OCI-LY1 (cell line): ENCODE measurements at regions not wholly inside any gene's neighbourhood (a gene's known extent, or its start where the extent isn't known, plus 50 kb on each side); places are given as distances from the start of the nearest gene placed in this dataset.

Source experiments
- H2AFZ ChIP-seq: fragments of 200-600 bp; sonication (generic), shearing (Covaris generic); 2 replicates; pipeline ENCODE4 v1.6.0; 2014; ENCODE audit warnings: antibody characterized with exemption, mild to moderate bottlenecking, low read length
- H3F3A ChIP-seq: fragments of 200-600 bp; sonication (generic), shearing (Covaris generic); 2 replicates; pipeline ENCODE4 v1.6.0; 2014; ENCODE audit warnings: mild to moderate bottlenecking, antibody characterized with exemption, low read length, moderate library complexity; ENCODE audit not compliant: insufficient read depth
- H3K27ac ChIP-seq: fragments of 200-600 bp; sonication (generic); 2 replicates; pipeline ENCODE4 v1.5.1; 2014; ENCODE audit warnings: low read length, mixed run types, mild to moderate bottlenecking, low read depth; ENCODE audit not compliant: poor library complexity, severe bottlenecking
- H3K27me3 ChIP-seq: fragments of 200-600 bp; sonication (generic); 2 replicates; pipeline ENCODE4 v1.6.0; 2014; ENCODE audit warnings: antibody characterized with exemption, mild to moderate bottlenecking, low read length, moderate library complexity; ENCODE audit not compliant: insufficient read depth
- H3K36me3 ChIP-seq: fragments of 200-600 bp; sonication (generic); 2 replicates; pipeline ENCODE4 v1.6.1; 2014; ENCODE audit warnings: mild to moderate bottlenecking, antibody characterized with exemption, low read length, moderate library complexity, mixed read lengths; ENCODE audit not compliant: insufficient read depth
- H3K4me1 ChIP-seq: fragments of 200-600 bp; sonication (generic); 2 replicates; pipeline ENCODE4 v1.5.1; 2014; ENCODE audit warnings: mild to moderate bottlenecking, low read length, moderate library complexity; ENCODE audit not compliant: insufficient read depth, severe bottlenecking
- H3K4me2 ChIP-seq: fragments of 200-600 bp; sonication (generic), shearing (Covaris generic); 2 replicates; pipeline ENCODE4 v1.6.1; 2014; ENCODE audit warnings: low read length
- H3K4me3 ChIP-seq: fragments of 200-600 bp; sonication (generic); 2 replicates; pipeline ENCODE4 v1.5.1; 2014; ENCODE audit warnings: low read length, low read depth, mild to moderate bottlenecking, mixed read lengths; ENCODE audit not compliant: poor library complexity, severe bottlenecking
- H3K79me2 ChIP-seq: fragments of 200-600 bp; shearing (Covaris generic); 2 replicates; pipeline ENCODE4 v1.6.1; 2016; ENCODE audit warnings: mixed run types, low read length, mixed read lengths; ENCODE audit not compliant: insufficient read depth
- H3K9ac ChIP-seq: fragments of 200-600 bp; sonication (generic), shearing (Covaris generic); 2 replicates; pipeline ENCODE4 v1.6.1; 2014; ENCODE audit warnings: mild to moderate bottlenecking, low read length, mixed read lengths
- H3K9me2 ChIP-seq: fragments of 200-600 bp; sonication (generic), shearing (Covaris generic); 2 replicates; pipeline ENCODE4 v1.6.1; 2014; ENCODE audit warnings: low read depth, mild to moderate bottlenecking, low read length, mixed read lengths
- H3K9me3 ChIP-seq: fragments of 200-600 bp; shearing (Covaris generic); 2 replicates; pipeline ENCODE4 v1.6.1; 2014; ENCODE audit warnings: low read length, mixed read lengths
- H4K20me1 ChIP-seq: fragments of 200-600 bp; sonication (generic), shearing (Covaris generic); 2 replicates; pipeline ENCODE4 v1.6.0; 2016; ENCODE audit warnings: mild to moderate bottlenecking, low read length; ENCODE audit not compliant: insufficient read depth
- EZH2 ChIP-seq: fragments of 200-600 bp; sonication (generic), shearing (Covaris generic); IDR thresholded peaks from 2 replicates; pipeline ENCODE4 v1.8.0; 2017; ENCODE audit warnings: borderline replicate concordance, mixed run types, mild to moderate bottlenecking, antibody characterized with exemption, low read length, moderate library complexity, mixed read lengths
- TF ChIP-seq, protein P1 (sequence below): fragments of 200-600 bp; sonication (generic), shearing (Covaris generic); IDR thresholded peaks from 2 replicates; pipeline ENCODE4 v1.5.1; 2017; ENCODE audit warnings: mild to moderate bottlenecking, antibody characterized with exemption, low read length, moderate library complexity, mixed read lengths

DNA sequence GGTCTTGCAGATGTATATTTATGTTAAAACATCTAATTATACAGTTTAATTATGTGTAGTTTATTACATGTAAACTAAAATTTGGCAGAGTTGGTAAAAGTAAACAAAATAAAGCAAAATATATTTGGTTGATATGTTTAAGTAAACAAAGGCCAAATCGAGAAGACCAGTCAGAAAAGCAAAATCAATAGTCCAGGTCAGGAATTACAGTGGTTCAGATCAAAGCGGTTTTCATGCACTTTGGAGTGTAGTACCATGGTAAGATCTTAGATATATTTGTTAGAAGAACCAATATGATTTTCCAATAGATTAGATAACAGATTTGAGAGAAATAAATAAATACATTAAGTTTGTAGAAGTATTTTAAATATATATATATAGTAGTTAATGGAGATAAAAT, 1421.6 kb upstream of the CDH8 start:
- Histone ChIP-seq H3F3A (no peaks in the 10 kb centered on the region), H4K20me1 (no peaks in the 10 kb centered on the region), H3K27ac (no peak overlapping the region), H2AFZ (no peak overlapping the region), H3K9me2 (no peaks in the 10 kb centered on the region), H3K4me2 (no peak overlapping the region), H3K36me3 (no peaks in the 10 kb centered on the region), H3K27me3 (no peaks in the 10 kb centered on the region), H3K79me2 (no peaks in the 10 kb centered on the region), H3K9me3 (no peaks in the 10 kb centered on the region), H3K4me1 (peaks cover 6% of the 10 kb centered on the region), H3K4me3 (no peak overlapping the region), H3K9ac (no peak overlapping the region)
- TF ChIP-seq EZH2 = no peak
- TF ChIP-seq, protein P1, sequence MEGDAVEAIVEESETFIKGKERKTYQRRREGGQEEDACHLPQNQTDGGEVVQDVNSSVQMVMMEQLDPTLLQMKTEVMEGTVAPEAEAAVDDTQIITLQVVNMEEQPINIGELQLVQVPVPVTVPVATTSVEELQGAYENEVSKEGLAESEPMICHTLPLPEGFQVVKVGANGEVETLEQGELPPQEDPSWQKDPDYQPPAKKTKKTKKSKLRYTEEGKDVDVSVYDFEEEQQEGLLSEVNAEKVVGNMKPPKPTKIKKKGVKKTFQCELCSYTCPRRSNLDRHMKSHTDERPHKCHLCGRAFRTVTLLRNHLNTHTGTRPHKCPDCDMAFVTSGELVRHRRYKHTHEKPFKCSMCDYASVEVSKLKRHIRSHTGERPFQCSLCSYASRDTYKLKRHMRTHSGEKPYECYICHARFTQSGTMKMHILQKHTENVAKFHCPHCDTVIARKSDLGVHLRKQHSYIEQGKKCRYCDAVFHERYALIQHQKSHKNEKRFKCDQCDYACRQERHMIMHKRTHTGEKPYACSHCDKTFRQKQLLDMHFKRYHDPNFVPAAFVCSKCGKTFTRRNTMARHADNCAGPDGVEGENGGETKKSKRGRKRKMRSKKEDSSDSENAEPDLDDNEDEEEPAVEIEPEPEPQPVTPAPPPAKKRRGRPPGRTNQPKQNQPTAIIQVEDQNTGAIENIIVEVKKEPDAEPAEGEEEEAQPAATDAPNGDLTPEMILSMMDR = no peak

DNA sequence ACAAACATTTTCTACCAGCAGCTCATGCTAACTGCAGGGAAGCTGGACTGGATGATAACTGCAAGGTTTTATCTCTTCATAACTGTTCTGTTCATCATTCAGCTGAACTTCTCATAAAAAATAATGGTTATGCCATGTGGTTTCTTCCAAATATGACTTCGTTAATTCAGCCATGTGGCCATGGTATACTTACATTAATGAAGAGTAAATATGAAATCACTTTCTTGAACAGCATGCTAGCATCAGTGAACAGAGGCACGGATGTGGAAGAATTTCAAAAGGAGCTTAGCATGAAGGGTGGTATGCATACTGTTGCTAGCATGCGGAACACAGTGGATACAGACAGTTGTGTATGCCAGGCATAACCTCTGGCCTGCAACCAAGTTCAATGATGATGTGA, 1417.0 kb upstream of the CDH8 start:
- no peaks in the 10 kb centered on the region for H3K9me2 ChIP-seq
- no peaks in the 10 kb centered on the region for H4K20me1 ChIP-seq
- H2AFZ ChIP-seq = no peak overlapping the region
- H3K27ac ChIP-seq = no peak overlapping the region
- no peaks in the 10 kb centered on the region for H3K36me3 ChIP-seq
- TF ChIP-seq EZH2 = no peak
- TF ChIP-seq, protein P1 = no peak
- no peaks in the 10 kb centered on the region for H3K9me3 ChIP-seq
- no peaks in the 10 kb centered on the region for H3K4me1 ChIP-seq
- H3K9ac ChIP-seq = no peak overlapping the region
- H3K79me2 ChIP-seq = no peaks in the 10 kb centered on the region
- H3K27me3 ChIP-seq = no peaks in the 10 kb centered on the region
- no peak overlapping the region for H3K4me2 ChIP-seq
- H3F3A ChIP-seq = no peaks in the 10 kb centered on the region
- no peak overlapping the region for H3K4me3 ChIP-seq

DNA sequence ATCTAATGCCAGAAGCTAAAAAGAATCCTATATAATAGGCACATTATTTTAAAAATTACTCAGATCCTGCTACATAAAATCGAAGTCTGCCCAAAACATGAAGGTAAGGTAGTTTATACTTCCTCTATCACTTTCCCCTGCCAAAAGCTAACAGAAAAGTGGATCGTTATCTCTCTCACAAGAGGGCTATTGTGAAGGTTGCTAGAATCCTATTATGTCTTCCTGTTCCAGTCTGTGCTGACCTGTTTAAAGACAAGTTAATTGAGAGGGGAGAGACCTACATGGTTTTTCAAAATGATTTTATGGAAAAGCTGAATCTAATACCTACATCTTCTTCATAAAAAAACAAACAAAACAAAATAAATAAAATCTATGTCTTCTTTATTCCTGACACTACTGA, 1410.9 kb upstream of the CDH8 start:
- no peaks in the 10 kb centered on the region for H3K9me2 ChIP-seq
- H2AFZ ChIP-seq = no peak overlapping the region
- peaks cover 7% of the 10 kb centered on the region for H3K4me1 ChIP-seq
- no peaks in the 10 kb centered on the region for H3K27me3 ChIP-seq
- H3K36me3 ChIP-seq = no peaks in the 10 kb centered on the region
- H3K9ac ChIP-seq = no peak overlapping the region
- H3K4me2 ChIP-seq = no peak overlapping the region
- no peaks in the 10 kb centered on the region for H4K20me1 ChIP-seq
- no peaks in the 10 kb centered on the region for H3K9me3 ChIP-seq
- TF ChIP-seq, protein P1 = no peak
- TF ChIP-seq EZH2 = no peak
- no peak overlapping the region for H3K4me3 ChIP-seq
- H3K79me2 ChIP-seq = no peaks in the 10 kb centered on the region
- no peaks in the 10 kb centered on the region for H3F3A ChIP-seq
- no peak overlapping the region for H3K27ac ChIP-seq
